ENCODE measurements at regions not wholly inside any gene's neighbourhood (a gene's known extent, or its start where the extent isn't known, plus 50 kb on each side); places are given as distances from the start of the nearest gene placed in this dataset.

DNA sequence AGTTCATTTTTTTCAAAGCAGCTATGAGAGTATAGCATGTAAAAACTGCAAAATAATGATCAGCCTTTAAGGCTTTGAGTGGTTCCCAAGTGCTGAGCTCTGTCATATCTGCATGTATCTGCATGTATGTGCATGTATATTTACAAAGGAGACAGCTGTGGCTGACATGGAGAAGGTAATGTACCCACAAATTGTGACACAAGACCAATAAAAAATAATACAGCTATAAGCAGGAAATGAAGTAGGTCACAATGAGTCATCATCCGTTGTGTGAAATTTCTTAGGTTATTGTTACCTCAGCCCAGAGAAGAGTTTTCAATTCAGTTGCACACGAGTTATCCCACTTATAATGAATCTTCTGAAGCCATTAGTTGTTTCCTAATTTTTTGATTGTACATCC, 60.9 kb upstream of the MED4 start:
- TF ChIP-seq, protein P1, sequence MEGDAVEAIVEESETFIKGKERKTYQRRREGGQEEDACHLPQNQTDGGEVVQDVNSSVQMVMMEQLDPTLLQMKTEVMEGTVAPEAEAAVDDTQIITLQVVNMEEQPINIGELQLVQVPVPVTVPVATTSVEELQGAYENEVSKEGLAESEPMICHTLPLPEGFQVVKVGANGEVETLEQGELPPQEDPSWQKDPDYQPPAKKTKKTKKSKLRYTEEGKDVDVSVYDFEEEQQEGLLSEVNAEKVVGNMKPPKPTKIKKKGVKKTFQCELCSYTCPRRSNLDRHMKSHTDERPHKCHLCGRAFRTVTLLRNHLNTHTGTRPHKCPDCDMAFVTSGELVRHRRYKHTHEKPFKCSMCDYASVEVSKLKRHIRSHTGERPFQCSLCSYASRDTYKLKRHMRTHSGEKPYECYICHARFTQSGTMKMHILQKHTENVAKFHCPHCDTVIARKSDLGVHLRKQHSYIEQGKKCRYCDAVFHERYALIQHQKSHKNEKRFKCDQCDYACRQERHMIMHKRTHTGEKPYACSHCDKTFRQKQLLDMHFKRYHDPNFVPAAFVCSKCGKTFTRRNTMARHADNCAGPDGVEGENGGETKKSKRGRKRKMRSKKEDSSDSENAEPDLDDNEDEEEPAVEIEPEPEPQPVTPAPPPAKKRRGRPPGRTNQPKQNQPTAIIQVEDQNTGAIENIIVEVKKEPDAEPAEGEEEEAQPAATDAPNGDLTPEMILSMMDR (IDR thresholded peaks at IDR 0.05) = no peak
- no peak for TF ChIP-seq POLR2A (IDR thresholded peaks at IDR 0.05)

All from uterus (tissue), 2 donors.